Astrocyte (in vitro differentiated cells and primary cell): ENCODE measurements at regions not wholly inside any gene's neighbourhood (a gene's known extent, or its start where the extent isn't known, plus 50 kb on each side); places are given as distances from the start of the nearest gene placed in this dataset.

ENCODE experiments used
- DNase-seq: peaks from one replicate; pipeline ENCODE4 v3.0.0-alpha.2; 2010; ENCODE audit warnings: low read depth
- FAIRE-seq: peaks from 2 replicates; lab custom pipeline; 2011; peaks lifted over from hg19 to GRCh38; lab: Jason Lieb, UNC
- H2AFZ ChIP-seq: 2 replicates; pipeline ENCODE4 v1.6.0; 2012; ENCODE audit warnings: low read depth, low read length, inconsistent platforms
- H3K27ac ChIP-seq: 2 replicates; pipeline ENCODE4 v1.5.1; 2011; ENCODE audit warnings: low read depth, low read length, inconsistent platforms
- H3K27me3 ChIP-seq: 2 replicates; pipeline ENCODE4 v1.6.0; 2011; ENCODE audit warnings: low read length, inconsistent platforms; ENCODE audit not compliant: insufficient read depth
- H3K36me3 ChIP-seq: 2 replicates; pipeline ENCODE4 v1.5.1; 2011; ENCODE audit warnings: low read length, inconsistent platforms; ENCODE audit not compliant: insufficient read depth
- H3K4me1 ChIP-seq: 2 replicates; pipeline ENCODE4 v1.5.1; 2011; ENCODE audit warnings: low read length, inconsistent platforms; ENCODE audit not compliant: insufficient read depth
- H3K4me2 ChIP-seq: 2 replicates; pipeline ENCODE4 v1.6.0; 2012; ENCODE audit warnings: low read length, inconsistent platforms
- H3K4me3 ChIP-seq: 2 replicates; pipeline ENCODE4 v1.5.1; 2011; ENCODE audit warnings: low read depth, mild to moderate bottlenecking, low read length, inconsistent platforms; ENCODE audit not compliant: insufficient read depth
- H3K79me2 ChIP-seq: 2 replicates; pipeline ENCODE4 v1.6.0; 2012; ENCODE audit warnings: mild to moderate bottlenecking, low read length, inconsistent platforms; ENCODE audit not compliant: insufficient read depth
- H3K9ac ChIP-seq: 2 replicates; pipeline ENCODE4 v1.6.0; 2012; ENCODE audit warnings: mild to moderate bottlenecking, low read length, inconsistent platforms
- H3K9me3 ChIP-seq: 2 replicates; pipeline ENCODE4 v1.5.1; 2012; ENCODE audit warnings: low read depth, mild to moderate bottlenecking, low read length, inconsistent platforms; ENCODE audit not compliant: insufficient read depth
- H4K20me1 ChIP-seq: 2 replicates; pipeline ENCODE4 v1.6.0; 2012; ENCODE audit warnings: low read length, inconsistent platforms; ENCODE audit not compliant: insufficient read depth
- H3K27ac Mint-ChIP-seq: one replicate; pipeline ENCODE4 v1.8.0; 2021; ENCODE audit warnings: mild to moderate bottlenecking, mixed read lengths; ENCODE audit not compliant: unreplicated experiment
- H3K27me3 Mint-ChIP-seq: one replicate; pipeline ENCODE4 v1.8.0; 2021; ENCODE audit warnings: low read depth, mixed read lengths; ENCODE audit not compliant: unreplicated experiment
- H3K36me3 Mint-ChIP-seq: one replicate; pipeline ENCODE4 v1.8.0; 2021; ENCODE audit warnings: low read depth, mixed read lengths; ENCODE audit not compliant: unreplicated experiment
- H3K4me1 Mint-ChIP-seq: one replicate; pipeline ENCODE4 v1.8.0; 2021; ENCODE audit warnings: low read depth, mixed read lengths; ENCODE audit not compliant: unreplicated experiment
- H3K4me3 Mint-ChIP-seq: one replicate; pipeline ENCODE4 v1.8.0; 2021; ENCODE audit warnings: mild to moderate bottlenecking, moderate library complexity, mixed read lengths; ENCODE audit not compliant: unreplicated experiment
- H3K9me3 Mint-ChIP-seq: one replicate; pipeline ENCODE4 v1.8.0; 2021; ENCODE audit warnings: mild to moderate bottlenecking, mixed read lengths; ENCODE audit not compliant: unreplicated experiment
- EZH2 ChIP-seq: IDR thresholded peaks from 2 replicates; pipeline ENCODE4 v1.6.1; 2012; ENCODE audit warnings: mild to moderate bottlenecking, low read length, inconsistent platforms; ENCODE audit not compliant: insufficient read depth
- TF ChIP-seq, protein P1 (sequence below): IDR thresholded peaks from 2 replicates; pipeline ENCODE4 v1.5.1; 2011; ENCODE audit warnings: low read depth, mild to moderate bottlenecking, inconsistent platforms, low read length, moderate library complexity; ENCODE audit not compliant: insufficient read depth

DNA sequence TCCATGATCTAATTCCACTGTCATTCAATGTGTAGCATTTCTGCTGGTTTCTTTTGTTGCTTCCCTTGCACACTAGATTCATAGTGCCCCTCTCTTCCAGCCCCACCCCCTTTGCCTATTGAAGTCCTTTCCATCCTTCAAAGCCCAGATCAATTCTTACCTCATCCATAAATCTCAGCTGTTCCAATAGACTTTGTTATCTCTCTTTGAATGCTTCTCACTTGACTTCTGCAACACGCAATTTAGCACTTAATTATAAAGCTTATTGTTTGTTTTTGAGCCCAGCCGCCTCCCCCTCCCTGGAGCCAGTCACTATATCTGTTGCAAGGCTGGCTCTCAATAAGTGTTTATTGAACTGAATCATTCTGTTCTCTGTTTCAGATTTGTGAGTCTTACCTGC, 174.6 kb upstream of the TBL1XR1 start:
- Histone ChIP-seq H3K9me3 (no peaks in the 10 kb centered on the region), H3K4me3 (no peak overlapping the region), H3K4me2 (no peak overlapping the region), H2AFZ (no peak overlapping the region), H3K79me2 (no peaks in the 10 kb centered on the region), H3K27ac (no peak overlapping the region), H3K36me3 (no peaks in the 10 kb centered on the region), H3K27me3 (no peaks in the 10 kb centered on the region), H3K9ac (no peak overlapping the region), H4K20me1 (no peaks in the 10 kb centered on the region), H3K4me1 (no peaks in the 10 kb centered on the region)
- TF ChIP-seq, protein P1, sequence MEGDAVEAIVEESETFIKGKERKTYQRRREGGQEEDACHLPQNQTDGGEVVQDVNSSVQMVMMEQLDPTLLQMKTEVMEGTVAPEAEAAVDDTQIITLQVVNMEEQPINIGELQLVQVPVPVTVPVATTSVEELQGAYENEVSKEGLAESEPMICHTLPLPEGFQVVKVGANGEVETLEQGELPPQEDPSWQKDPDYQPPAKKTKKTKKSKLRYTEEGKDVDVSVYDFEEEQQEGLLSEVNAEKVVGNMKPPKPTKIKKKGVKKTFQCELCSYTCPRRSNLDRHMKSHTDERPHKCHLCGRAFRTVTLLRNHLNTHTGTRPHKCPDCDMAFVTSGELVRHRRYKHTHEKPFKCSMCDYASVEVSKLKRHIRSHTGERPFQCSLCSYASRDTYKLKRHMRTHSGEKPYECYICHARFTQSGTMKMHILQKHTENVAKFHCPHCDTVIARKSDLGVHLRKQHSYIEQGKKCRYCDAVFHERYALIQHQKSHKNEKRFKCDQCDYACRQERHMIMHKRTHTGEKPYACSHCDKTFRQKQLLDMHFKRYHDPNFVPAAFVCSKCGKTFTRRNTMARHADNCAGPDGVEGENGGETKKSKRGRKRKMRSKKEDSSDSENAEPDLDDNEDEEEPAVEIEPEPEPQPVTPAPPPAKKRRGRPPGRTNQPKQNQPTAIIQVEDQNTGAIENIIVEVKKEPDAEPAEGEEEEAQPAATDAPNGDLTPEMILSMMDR: no peak
- no peak for TF ChIP-seq EZH2
- Mint-ChIP-seq H3K9me3 (no peaks in the 10 kb centered on the region), H3K27ac (no peak overlapping the region), H3K4me3 (no peak overlapping the region), H3K36me3 (no peaks in the 10 kb centered on the region), H3K4me1 (no peaks in the 10 kb centered on the region), H3K27me3 (no peaks in the 10 kb centered on the region)
- FAIRE-seq: no peak
- no peak for DNase-seq

DNA sequence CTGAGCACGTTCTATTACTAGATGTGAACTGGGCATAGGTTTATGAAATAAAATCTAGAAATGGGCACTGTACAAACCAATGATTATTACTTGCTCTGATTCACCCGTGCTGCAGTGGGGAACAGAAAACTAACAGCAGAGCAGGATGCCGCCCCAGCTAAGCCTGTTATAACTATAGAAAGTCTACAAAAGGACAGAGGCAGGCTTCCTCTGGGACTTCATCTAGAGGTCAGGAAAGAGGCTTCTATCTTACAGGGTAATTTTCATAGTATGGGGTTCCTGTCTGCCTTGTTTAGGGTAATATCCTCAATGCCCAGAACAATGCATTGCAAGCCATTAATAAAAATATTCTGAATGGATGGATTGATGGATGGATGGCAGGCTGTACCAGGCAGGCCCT, 177.0 kb upstream of the TBL1XR1 start:
- FAIRE-seq (no peak), DNase-seq (no peak)
- Mint-ChIP-seq H3K27ac (no peak overlapping the region), H3K27me3 (peaks cover 1% of the 10 kb centered on the region), H3K36me3 (no peaks in the 10 kb centered on the region), H3K4me1 (no peaks in the 10 kb centered on the region), H3K9me3 (peaks cover 4% of the 10 kb centered on the region), H3K4me3 (no peak overlapping the region)
- H2AFZ ChIP-seq: no peak overlapping the region
- H3K27ac ChIP-seq: no peak overlapping the region
- H3K4me2 ChIP-seq: no peak overlapping the region
- H3K9ac ChIP-seq: no peak overlapping the region
- no peak overlapping the region for H3K4me3 ChIP-seq
- H3K9me3 ChIP-seq: no peaks in the 10 kb centered on the region
- no peaks in the 10 kb centered on the region for H3K79me2 ChIP-seq
- H4K20me1 ChIP-seq: no peaks in the 10 kb centered on the region
- no peaks in the 10 kb centered on the region for H3K36me3 ChIP-seq
- no peaks in the 10 kb centered on the region for H3K4me1 ChIP-seq
- H3K27me3 ChIP-seq: no peaks in the 10 kb centered on the region
- TF ChIP-seq EZH2: no peak
- TF ChIP-seq, protein P1: no peak

DNA sequence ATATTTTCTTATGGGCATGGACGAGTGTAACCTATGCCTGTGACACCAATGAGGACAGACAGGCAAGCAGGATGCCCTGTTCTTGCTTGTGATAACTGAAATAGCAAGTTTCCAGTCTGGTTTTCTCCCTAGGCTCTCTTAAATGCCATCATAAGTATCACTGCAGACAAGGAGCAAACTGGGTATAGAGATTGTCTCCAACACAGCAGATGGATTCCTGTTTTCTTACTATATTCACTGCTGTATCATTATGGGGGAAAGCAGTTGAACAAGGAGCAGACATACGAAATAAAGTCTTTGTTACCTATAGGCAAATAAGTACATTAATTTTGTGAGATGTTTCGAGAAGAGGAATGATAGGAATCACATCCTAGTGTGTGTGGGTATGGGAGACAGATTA, 178.0 kb upstream of the TBL1XR1 start:
- no peaks in the 10 kb centered on the region for H3K4me1 Mint-ChIP-seq
- H3K9me3 Mint-ChIP-seq: peaks cover 6% of the 10 kb centered on the region

More for the DNA sequence above, 178.0 kb upstream of the TBL1XR1 start:
- Histone ChIP-seq H4K20me1 (no peaks in the 10 kb centered on the region), H3K4me1 (no peaks in the 10 kb centered on the region), H3K9ac (no peak overlapping the region), H3K79me2 (no peaks in the 10 kb centered on the region), H3K27ac (no peak overlapping the region), H3K4me2 (no peak overlapping the region), H3K4me3 (no peak overlapping the region), H3K36me3 (no peaks in the 10 kb centered on the region), H2AFZ (no peak overlapping the region), H3K27me3 (no peaks in the 10 kb centered on the region), H3K9me3 (no peaks in the 10 kb centered on the region)
- FAIRE-seq (no peak), DNase-seq (no peak)
- Mint-ChIP-seq H3K27me3 (peaks cover 1% of the 10 kb centered on the region), H3K27ac (no peak overlapping the region), H3K4me3 (no peak overlapping the region), H3K36me3 (no peaks in the 10 kb centered on the region)
- TF ChIP-seq, protein P1: no peak
- TF ChIP-seq EZH2: no peak
